ENCODE measurements at regions not wholly inside any gene's neighbourhood (a gene's known extent, or its start where the extent isn't known, plus 50 kb on each side); places are given as distances from the start of the nearest gene placed in this dataset.

GRCh38 chr2:75333646-75334045 is 134.3 kb upstream of the TACR1 start:
- TF ChIP-seq CTCF (IDR thresholded peaks at IDR 0.05; ENCODE audit: low read depth, low read length) (no peak), EZH2phosphoT487 (IDR thresholded peaks at IDR 0.05; ENCODE audit: low read depth) (no peak)

Measured in OCI-LY3 (cell line).